ENCODE measurements at regions not wholly inside any gene's neighbourhood (a gene's known extent, or its start where the extent isn't known, plus 50 kb on each side); places are given as distances from the start of the nearest gene placed in this dataset.

- TF ChIP-seq CTCF (conservative IDR thresholded peaks at IDR 0.05 in 1 of 2, IDR thresholded peaks at IDR 0.05 in 1 of 2; ENCODE audit: low read depth in 1 of 2, low read length in 2 of 2) (no peak), EZH2 (IDR thresholded peaks at IDR 0.05; ENCODE audit: low read length, missing control alignments) (no peak)
Observed at GRCh38 chr6:40722553-40723258, 135.5 kb upstream of the LRFN2 start.

All from fibroblast of lung (primary cell).